Glomerular endothelial cell (primary cell): ENCODE measurements at regions not wholly inside any gene's neighbourhood (a gene's known extent, or its start where the extent isn't known, plus 50 kb on each side); places are given as distances from the start of the nearest gene placed in this dataset.

ENCODE experiments used
- DNase-seq: peaks from one replicate; pipeline ENCODE4 v3.0.0-alpha.2; 2011; ENCODE audit warnings: low read depth, low spot score; ENCODE audit errors: extremely low read depth

- no peak for DNase-seq
Observed at GRCh38 chr4:129394635-129395034, 298.7 kb downstream of the C4orf33 start.

- DNase-seq, result no peak
Observed at GRCh38 chr4:129403848-129404247, 307.9 kb downstream of the C4orf33 start.

GRCh38 chr4:129410115-129410514 lies 314.2 kb downstream of the C4orf33 start:
- no peak for DNase-seq

- no peak for DNase-seq
Observed at GRCh38 chr4:129415004-129415403, 319.1 kb downstream of the C4orf33 start.

- DNase-seq, result no peak
Observed at GRCh38 chr4:129420637-129421036, 324.7 kb downstream of the C4orf33 start.

- DNase-seq, result no peak
Observed at GRCh38 chr4:129422277-129422676, 326.3 kb downstream of the C4orf33 start.

- no peak for DNase-seq
Observed at GRCh38 chr4:129428454-129428853, 332.5 kb downstream of the C4orf33 start.

GRCh38 chr4:129429581-129430320 lies 333.8 kb downstream of the C4orf33 start:
- no peak for DNase-seq

- no peak for DNase-seq
Observed at GRCh38 chr4:129437347-129437746, 341.4 kb downstream of the C4orf33 start.

- DNase-seq, result no peak
Observed at GRCh38 chr4:129438456-129438981, 342.6 kb downstream of the C4orf33 start.

- no peak for DNase-seq
Observed at GRCh38 chr4:129446074-129446473, 350.1 kb downstream of the C4orf33 start.

GRCh38 chr4:129453524-129454200 lies 357.7 kb downstream of the C4orf33 start:
- no peak for DNase-seq

GRCh38 chr4:129455482-129455881 lies 359.5 kb downstream of the C4orf33 start:
- DNase-seq, result peak; percentile 70

- no peak for DNase-seq
Observed at GRCh38 chr4:129468624-129469023, 372.7 kb downstream of the C4orf33 start.

GRCh38 chr4:129474698-129475097 lies 378.7 kb downstream of the C4orf33 start:
- no peak for DNase-seq

- DNase-seq, result no peak
Observed at GRCh38 chr4:129481107-129481506, 385.2 kb downstream of the C4orf33 start.

- no peak for DNase-seq
Observed at GRCh38 chr4:129488427-129488826, 392.5 kb downstream of the C4orf33 start.

GRCh38 chr4:129490516-129490915 lies 394.6 kb downstream of the C4orf33 start:
- DNase-seq, result no peak

- DNase-seq, result no peak
Observed at GRCh38 chr4:129498626-129499025, 402.7 kb downstream of the C4orf33 start.

- DNase-seq, result no peak
Observed at GRCh38 chr4:129514852-129515251, 418.9 kb downstream of the C4orf33 start.

- DNase-seq, result peak; percentile 94
Observed at GRCh38 chr4:129515356-129515755, 419.4 kb downstream of the C4orf33 start.

- no peak for DNase-seq
Observed at GRCh38 chr4:129526812-129527211, 430.9 kb downstream of the C4orf33 start.
